ENCODE measurements at regions not wholly inside any gene's neighbourhood (a gene's known extent, or its start where the extent isn't known, plus 50 kb on each side); places are given as distances from the start of the nearest gene placed in this dataset.

DNA sequence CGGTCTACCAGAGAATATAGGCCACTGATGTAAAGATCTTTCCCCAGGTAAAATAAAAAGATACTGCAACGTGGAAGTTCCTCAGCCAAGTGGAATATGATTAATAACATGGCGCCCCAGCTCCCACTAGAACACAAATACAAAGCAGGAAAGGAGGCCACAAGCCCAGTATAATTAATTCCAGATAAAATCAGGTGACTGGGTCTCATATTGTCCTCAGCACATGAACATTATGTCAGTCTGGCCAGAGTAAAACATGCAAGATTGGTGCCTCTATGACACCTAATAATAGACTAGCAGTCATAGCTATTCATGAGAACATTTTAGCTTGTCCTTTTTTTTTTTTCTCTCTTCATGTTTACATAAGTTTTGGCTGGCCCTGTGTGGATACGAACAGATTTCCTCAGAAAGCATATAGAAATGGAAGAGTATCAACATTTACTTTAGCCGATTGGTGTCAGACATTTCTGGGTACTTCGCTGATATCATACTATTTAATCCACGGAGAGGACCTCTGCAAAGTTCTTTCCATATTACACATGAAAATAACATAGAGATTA, 523.8 kb upstream of the SETBP1 start:
- Histone ChIP-seq H4K20me1 (ENCODE audit: control insufficient read depth, extremely low read depth, insufficient read depth, low read length) (no peaks in the 10 kb centered on the region), H2AFZ (ENCODE audit: control insufficient read depth, low read length) (no peak overlapping the region), H3K36me3 (ENCODE audit: control insufficient read depth in 2 of 2, extremely low read depth in 1 of 2, insufficient read depth in 2 of 2, low read length in 2 of 2) (no peaks in the 10 kb centered on the region), H3K4me1 (ENCODE audit: control insufficient read depth, extremely low read depth, insufficient read depth, low read length) (no peaks in the 10 kb centered on the region), H3K79me2 (ENCODE audit: control insufficient read depth, insufficient read depth, low read length) (no peaks in the 10 kb centered on the region), H3K4me2 (ENCODE audit: control insufficient read depth, extremely low read depth, insufficient read depth, low read depth, low read length) (no peak overlapping the region), H3K9me3 (ENCODE audit: control insufficient read depth, low read depth, low read length) (no peaks in the 10 kb centered on the region), H3K9ac (ENCODE audit: control insufficient read depth, extremely low read depth, insufficient read depth, low read length) (no peak overlapping the region), H3K27ac (ENCODE audit: control insufficient read depth, insufficient read depth, low read length) (no peak overlapping the region), H3K27me3 (ENCODE audit: control insufficient read depth, extremely low read depth, insufficient read depth, low read length) (no peaks in the 10 kb centered on the region), H3K4me3 (ENCODE audit: control insufficient read depth in 2 of 3, extremely low read depth in 1 of 3, insufficient read depth in 2 of 3, low read depth in 1 of 3, low read length in 3 of 3) (no peak overlapping the region), H3K9me1 (ENCODE audit: control insufficient read depth, extremely low read depth, insufficient read depth, low read length) (no peaks in the 10 kb centered on the region)
- TF ChIP-seq EZH2 (IDR thresholded peaks at IDR 0.05; ENCODE audit: low read length): no peak
- TF ChIP-seq, protein P1, sequence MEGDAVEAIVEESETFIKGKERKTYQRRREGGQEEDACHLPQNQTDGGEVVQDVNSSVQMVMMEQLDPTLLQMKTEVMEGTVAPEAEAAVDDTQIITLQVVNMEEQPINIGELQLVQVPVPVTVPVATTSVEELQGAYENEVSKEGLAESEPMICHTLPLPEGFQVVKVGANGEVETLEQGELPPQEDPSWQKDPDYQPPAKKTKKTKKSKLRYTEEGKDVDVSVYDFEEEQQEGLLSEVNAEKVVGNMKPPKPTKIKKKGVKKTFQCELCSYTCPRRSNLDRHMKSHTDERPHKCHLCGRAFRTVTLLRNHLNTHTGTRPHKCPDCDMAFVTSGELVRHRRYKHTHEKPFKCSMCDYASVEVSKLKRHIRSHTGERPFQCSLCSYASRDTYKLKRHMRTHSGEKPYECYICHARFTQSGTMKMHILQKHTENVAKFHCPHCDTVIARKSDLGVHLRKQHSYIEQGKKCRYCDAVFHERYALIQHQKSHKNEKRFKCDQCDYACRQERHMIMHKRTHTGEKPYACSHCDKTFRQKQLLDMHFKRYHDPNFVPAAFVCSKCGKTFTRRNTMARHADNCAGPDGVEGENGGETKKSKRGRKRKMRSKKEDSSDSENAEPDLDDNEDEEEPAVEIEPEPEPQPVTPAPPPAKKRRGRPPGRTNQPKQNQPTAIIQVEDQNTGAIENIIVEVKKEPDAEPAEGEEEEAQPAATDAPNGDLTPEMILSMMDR (optimal IDR thresholded peaks at IDR 0.05 in 1 of 3, IDR thresholded peaks at IDR 0.05 in 1 of 3, conservative IDR thresholded peaks at IDR 0.05 in 1 of 3; ENCODE audit: extremely low read depth in 1 of 3, insufficient read depth in 2 of 3, low read length in 3 of 3): no peak
- DNase-seq (ENCODE audit: low read depth, low spot score) (no peak), FAIRE-seq (no peak)
- dilution Hi-C loops (cut with MboI; ENCODE audit: extremely low pct_ligation_motif_present, low sequenced_read_pairs): no loop called here

GRCh38 chr18:44170208-44170880, 510.3 kb upstream of the SETBP1 start:
- dilution Hi-C loops (cut with MboI; ENCODE audit: extremely low pct_ligation_motif_present, low sequenced_read_pairs): no loop called here
- no peak for DNase-seq (ENCODE audit: low read depth, low spot score)
- no peak overlapping the region for H2AFZ ChIP-seq (ENCODE audit: control insufficient read depth, low read length)
- no peaks in the 10 kb centered on the region for H4K20me1 ChIP-seq (ENCODE audit: control insufficient read depth, extremely low read depth, insufficient read depth, low read length)
- no peak for FAIRE-seq
- H3K9me3 ChIP-seq (ENCODE audit: control insufficient read depth, low read depth, low read length): no peaks in the 10 kb centered on the region
- H3K9ac ChIP-seq (ENCODE audit: control insufficient read depth, extremely low read depth, insufficient read depth, low read length): no peak overlapping the region
- no peak overlapping the region for H3K27ac ChIP-seq (ENCODE audit: control insufficient read depth, insufficient read depth, low read length)
- no peaks in the 10 kb centered on the region for H3K79me2 ChIP-seq (ENCODE audit: control insufficient read depth, insufficient read depth, low read length)
- H3K27me3 ChIP-seq (ENCODE audit: control insufficient read depth, extremely low read depth, insufficient read depth, low read length): no peaks in the 10 kb centered on the region
- H3K4me3 ChIP-seq (ENCODE audit: control insufficient read depth in 2 of 3, extremely low read depth in 1 of 3, insufficient read depth in 2 of 3, low read depth in 1 of 3, low read length in 3 of 3): no peak overlapping the region
- H3K4me2 ChIP-seq (ENCODE audit: control insufficient read depth, extremely low read depth, insufficient read depth, low read depth, low read length): no peak overlapping the region
- H3K9me1 ChIP-seq (ENCODE audit: control insufficient read depth, extremely low read depth, insufficient read depth, low read length): no peaks in the 10 kb centered on the region
- no peaks in the 10 kb centered on the region for H3K36me3 ChIP-seq (ENCODE audit: control insufficient read depth in 2 of 2, extremely low read depth in 1 of 2, insufficient read depth in 2 of 2, low read length in 2 of 2)
- no peaks in the 10 kb centered on the region for H3K4me1 ChIP-seq (ENCODE audit: control insufficient read depth, extremely low read depth, insufficient read depth, low read length)
- no peak for TF ChIP-seq EZH2 (IDR thresholded peaks at IDR 0.05; ENCODE audit: low read length)
- TF ChIP-seq, protein P1 (optimal IDR thresholded peaks at IDR 0.05 in 1 of 3, IDR thresholded peaks at IDR 0.05 in 1 of 3, conservative IDR thresholded peaks at IDR 0.05 in 1 of 3; ENCODE audit: extremely low read depth in 1 of 3, insufficient read depth in 2 of 3, low read length in 3 of 3): no peak

Measured in keratinocyte (primary cell).